SK-N-SH (cell line): ENCODE measurements at regions not wholly inside any gene's neighbourhood (a gene's known extent, or its start where the extent isn't known, plus 50 kb on each side); places are given as distances from the start of the nearest gene placed in this dataset.

Experiments
- CTCF ChIA-PET: fragments of 300-600, 350-600 bp; formaldehyde crosslinking; extraction: SDS; loops from one replicate; lab custom pipeline; 2021; lab: Yijun Ruan, JAX
- POLR2A ChIA-PET: fragments of 350-600 bp; sonication (Branson Sonifier 250); formaldehyde crosslinking; extraction: SDS; loops from one replicate; lab custom pipeline; 2020; ENCODE audit warnings: antibody characterized with exemption, inconsistent platforms; lab: Yijun Ruan, JAX
- DNase-seq: peaks from one replicate; pipeline ENCODE4 v3.0.0; 2012
- H2AFZ ChIP-seq: fragments of 200-600 bp; sonication (generic); 2 replicates; pipeline ENCODE4 v1.8.1; 2016; ENCODE audit warnings: antibody characterized with exemption, mild to moderate bottlenecking, low read depth
- H3F3A ChIP-seq: fragments of 200-600 bp; sonication (generic); replicated peaks from 2 replicates; pipeline ENCODE3; 2016; ENCODE audit warnings: antibody characterized with exemption, mild to moderate bottlenecking; ENCODE audit not compliant: insufficient read depth
- H3K27ac ChIP-seq, 2 experiments: fragments of 200-500 bp in 1 of 2; fragments of 200-600 bp in 1 of 2; sonication (Bioruptor generic) in 1 of 2; sonication (generic), shearing (Covaris generic) in 1 of 2; 2 replicates each; pipeline versions ENCODE4 v1.5.1 to v1.6.1; 2014 to 2016; ENCODE audit warnings: low read depth in 2 of 2, inconsistent platforms in 1 of 2, low read length in 1 of 2, mild to moderate bottlenecking in 1 of 2, mixed read lengths in 1 of 2
- H3K27me3 ChIP-seq: fragments of 200-600 bp; sonication (generic), shearing (Covaris generic); 2 replicates; pipeline ENCODE4 v1.6.1; 2016; ENCODE audit warnings: mixed run types; ENCODE audit not compliant: insufficient read depth
- H3K36me3 ChIP-seq, 2 experiments: fragments of 200-500 bp in 1 of 2; fragments of 200-600 bp in 1 of 2; sonication (Bioruptor generic) in 1 of 2; sonication (generic) in 1 of 2; replicated peaks in 1 of 2; 2 replicates each; pipeline versions ENCODE3 to v1.5.1; 2014 to 2016; ENCODE audit warnings: low read length in 1 of 2, mild to moderate bottlenecking in 1 of 2; ENCODE audit not compliant: insufficient read depth in 2 of 2, control insufficient read depth in 1 of 2
- H3K4me1 ChIP-seq, 2 experiments: fragments of 200-500 bp in 1 of 2; fragments of 200-600 bp in 1 of 2; sonication (Bioruptor generic) in 1 of 2; sonication (generic), shearing (Covaris generic) in 1 of 2; 2 replicates each; pipeline versions ENCODE4 v1.5.1 to v1.6.1; 2014 to 2016; ENCODE audit warnings: low read depth in 1 of 2, low read length in 1 of 2, mixed run types in 1 of 2; ENCODE audit not compliant: insufficient read depth in 2 of 2, control insufficient read depth in 1 of 2
- H3K4me2 ChIP-seq: fragments of 200-600 bp; sonication (generic), shearing (Covaris generic); 2 replicates; pipeline ENCODE4 v1.6.1; 2017; ENCODE audit warnings: mixed run types
- H3K4me3 ChIP-seq, 2 experiments: fragments of 200-500 bp in 1 of 2; fragments of 200-600 bp in 1 of 2; sonication (Bioruptor generic) in 1 of 2; sonication (generic), shearing (Covaris generic) in 1 of 2; 2 replicates each; pipeline versions ENCODE4 v1.5.1 to v1.8.1; 2014 to 2016; ENCODE audit warnings: low read depth in 2 of 2, inconsistent platforms in 1 of 2, low read length in 1 of 2, mild to moderate bottlenecking in 1 of 2, mixed read lengths in 1 of 2, moderate library complexity in 1 of 2
- H3K79me2 ChIP-seq: fragments of 200-600 bp; sonication (generic); 2 replicates; pipeline ENCODE4 v1.8.1; 2017; ENCODE audit warnings: mild to moderate bottlenecking; ENCODE audit not compliant: insufficient read depth
- H3K9ac ChIP-seq: fragments of 200-600 bp; sonication (generic); 2 replicates; pipeline ENCODE4 v1.6.1; 2017; ENCODE audit warnings: mixed run types
- H3K9me2 ChIP-seq: fragments of 200-600 bp; sonication (generic); 2 replicates; pipeline ENCODE4 v1.6.1; 2017; ENCODE audit warnings: mixed run types
- H3K9me3 ChIP-seq: fragments of 200-600 bp; sonication (generic); 2 replicates; pipeline ENCODE4 v1.6.1; 2017; ENCODE audit warnings: mixed run types, mild to moderate bottlenecking, moderate library complexity
- H4K20me1 ChIP-seq: fragments of 200-600 bp; sonication (generic); 2 replicates; pipeline ENCODE4 v1.6.1; 2017; ENCODE audit warnings: mild to moderate bottlenecking, mixed run types; ENCODE audit not compliant: insufficient read depth
- CHD2 ChIP-seq: fragments of 150-350 bp; IDR thresholded peaks from 2 replicates; pipeline ENCODE4 v1.6.1; 2018; ENCODE audit warnings: low read length; ENCODE audit not compliant: partially characterized antibody
- ELF1 ChIP-seq: IDR thresholded peaks from 2 replicates; pipeline ENCODE4 v1.4.0; 2012
- EP300 ChIP-seq, 2 experiments: IDR thresholded peaks; 2 replicates each; pipeline versions ENCODE4 v1.4.0 to v1.6.1; 2012; ENCODE audit warnings: borderline replicate concordance in 1 of 2, low read depth in 1 of 2, low read length in 1 of 2
- FOSL2 ChIP-seq: IDR thresholded peaks from 2 replicates; pipeline ENCODE4 v1.4.0; 2012; ENCODE audit warnings: low read depth, mild to moderate bottlenecking, moderate library complexity, borderline replicate concordance
- FOXJ3 ChIP-seq: sonication (generic); formaldehyde crosslinking; IDR thresholded peaks from 2 replicates; pipeline ENCODE4 v1.5.1; 2020; ENCODE audit warnings: mild to moderate bottlenecking, missing genetic modification reagents
- FOXM1 ChIP-seq: IDR thresholded peaks from 2 replicates; pipeline ENCODE4 v1.4.0; 2012; ENCODE audit warnings: low read depth, mild to moderate bottlenecking
- GATA2 ChIP-seq: sonication (generic); formaldehyde crosslinking; IDR thresholded peaks from 2 replicates; pipeline ENCODE4 v1.5.0; 2020; ENCODE audit warnings: mild to moderate bottlenecking, missing genetic modification reagents
- IRF3 ChIP-seq: fragments of 150-350 bp; IDR thresholded peaks from 2 replicates; pipeline ENCODE4 v1.6.1; 2016; ENCODE audit warnings: mild to moderate bottlenecking, low read depth, low read length
- JUND ChIP-seq: IDR thresholded peaks from 2 replicates; pipeline ENCODE4 v1.4.0; 2012
- MXI1 ChIP-seq: IDR thresholded peaks from 2 replicates; pipeline ENCODE4 v1.6.1; 2012; ENCODE audit warnings: mild to moderate bottlenecking, low read depth, low read length, improper control_type of control experiment
- NFIC ChIP-seq: IDR thresholded peaks from 2 replicates; pipeline ENCODE4 v1.4.0; 2012; ENCODE audit warnings: borderline replicate concordance
- NRF1 ChIP-seq: IDR thresholded peaks from 2 replicates; pipeline ENCODE4 v1.6.1; 2012; ENCODE audit warnings: low read depth, mild to moderate bottlenecking, low read length
- PBX3 ChIP-seq: IDR thresholded peaks from 2 replicates; pipeline ENCODE4; 2012
- POLR2AphosphoS5 ChIP-seq: IDR thresholded peaks from 2 replicates; pipeline ENCODE4 v1.6.1; 2012; ENCODE audit warnings: low read depth, low read length
- RAD21 ChIP-seq: IDR thresholded peaks from 2 replicates; pipeline ENCODE4 v1.6.1; 2012; ENCODE audit warnings: mild to moderate bottlenecking, low read length
- RCOR1 ChIP-seq: fragments of 150-350 bp; IDR thresholded peaks from 2 replicates; pipeline ENCODE4 v1.6.1; 2017; ENCODE audit warnings: antibody characterized with exemption, low read length
- SIN3A ChIP-seq: IDR thresholded peaks from 2 replicates; pipeline ENCODE4 v1.6.1; 2012; ENCODE audit warnings: low read depth, mild to moderate bottlenecking, low read length, moderate library complexity, borderline replicate concordance
- SMC3 ChIP-seq: IDR thresholded peaks from 2 replicates; pipeline ENCODE4 v1.6.1; 2012; ENCODE audit warnings: low read depth, low read length, improper control_type of control experiment
- TCF12 ChIP-seq: IDR thresholded peaks from 2 replicates; pipeline ENCODE4 v1.4.0; 2012
- USF2 ChIP-seq: fragments of 150-350 bp; IDR thresholded peaks from 2 replicates; pipeline ENCODE4 v1.6.1; 2017; ENCODE audit warnings: antibody characterized with exemption, low read length, low read depth, borderline replicate concordance
- YY1 ChIP-seq: IDR thresholded peaks from 2 replicates; pipeline ENCODE4 v1.4.0; 2012; ENCODE audit warnings: low read depth, mild to moderate bottlenecking
- WGBS: methylation state at CpG from one replicate; pipeline ENCODE4 v1.1.6; 2017; ENCODE audit warnings: low lambda C conversion rate; 5-methylcytosine and 5-hydroxymethylcytosine counted together
- TF ChIP-seq, protein P1 (sequence below): IDR thresholded peaks from 2 replicates; pipeline ENCODE4 v1.4.0; 2012; ENCODE audit warnings: low read depth, borderline replicate concordance
- TF ChIP-seq, protein P2 (sequence below): IDR thresholded peaks from 2 replicates; pipeline ENCODE4 v1.6.1; 2012; ENCODE audit warnings: mild to moderate bottlenecking, low read depth, low read length, moderate library complexity

GRCh38 chr1:219537223-219537631 is 75.7 kb downstream of the ZC3H11B start:
- Histone ChIP-seq H4K20me1 (no peaks in the 10 kb centered on the region), H3K9me2 (no peaks in the 10 kb centered on the region), H3K9ac (no peak overlapping the region), H3F3A (no peaks in the 10 kb centered on the region), H3K36me3 (no peaks in the 10 kb centered on the region), H3K9me3 (no peaks in the 10 kb centered on the region), H3K4me1 (peaks cover 0 to 5% of the 10 kb centered on the region in 2 experiments; a peak in 2 of 4 replicates), H2AFZ (no peak overlapping the region), H3K27me3 (no peaks in the 10 kb centered on the region), H3K79me2 (no peaks in the 10 kb centered on the region), H3K27ac (no peak overlapping the region), H3K4me3 (no peak overlapping the region), H3K4me2 (no peak overlapping the region)
- ChIA-PET POLR2A (no interaction called here), CTCF (interaction anchor here (0.8 kb wide), 1 partner anchor 39 kb away, joined by 3 read pairs; no protein-coding TSS in a partner anchor)
- DNase-seq = peak; percentile 36
- WGBS = 83% methylated on average over 2 of the region's 2 CpGs
- TF ChIP-seq EP300 (IDR thresholded peaks at IDR 0.05; ENCODE audit: borderline replicate concordance in 1 of 2, low read depth in 1 of 2, low read length in 1 of 2) = no peak
- no peak for TF ChIP-seq NFIC
- no peak for TF ChIP-seq CHD2
- TF ChIP-seq TCF12 = no peak
- TF ChIP-seq SMC3 = no peak
- TF ChIP-seq, protein P1, sequence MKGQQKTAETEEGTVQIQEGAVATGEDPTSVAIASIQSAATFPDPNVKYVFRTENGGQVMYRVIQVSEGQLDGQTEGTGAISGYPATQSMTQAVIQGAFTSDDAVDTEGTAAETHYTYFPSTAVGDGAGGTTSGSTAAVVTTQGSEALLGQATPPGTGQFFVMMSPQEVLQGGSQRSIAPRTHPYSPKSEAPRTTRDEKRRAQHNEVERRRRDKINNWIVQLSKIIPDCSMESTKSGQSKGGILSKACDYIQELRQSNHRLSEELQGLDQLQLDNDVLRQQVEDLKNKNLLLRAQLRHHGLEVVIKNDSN = no peak
- TF ChIP-seq NRF1 = no peak
- TF ChIP-seq FOXJ3 (CRISPR knock-in tag) = no peak
- TF ChIP-seq FOSL2 = no peak
- TF ChIP-seq RCOR1 = no peak
- no peak for TF ChIP-seq POLR2AphosphoS5
- TF ChIP-seq MXI1 = no peak
- no peak for TF ChIP-seq ELF1
- 0 out of 2 replicates have a peak, but pooled peaks have one; percentile 5 for TF ChIP-seq PBX3
- peak; percentile 66 for TF ChIP-seq GATA2
- no peak for TF ChIP-seq JUND

- H3K9me3 ChIP-seq = no peaks in the 10 kb centered on the region
- no peak overlapping the region for H3K4me3 ChIP-seq
- ChIA-PET CTCF (interaction anchor here (0.7 kb wide), 1 partner anchor 321 kb away, joined by 3 read pairs; no protein-coding TSS in a partner anchor), POLR2A (no interaction called here)
- no peak overlapping the region for H3K9ac ChIP-seq
- H3K79me2 ChIP-seq = no peaks in the 10 kb centered on the region
- no peaks in the 10 kb centered on the region for H3K27me3 ChIP-seq
- no peaks in the 10 kb centered on the region for H3K36me3 ChIP-seq
- H4K20me1 ChIP-seq = no peaks in the 10 kb centered on the region
- no peaks in the 10 kb centered on the region for H3F3A ChIP-seq
- TF ChIP-seq JUND (no peak), RCOR1 (no peak), SIN3A (no peak), IRF3 (no peak), CHD2 (no peak), YY1 (no peak), USF2 (no peak), RAD21 (no peak), POLR2AphosphoS5 (no peak), ELF1 (no peak), FOXM1 (no peak), MXI1 (no peak)
- TF ChIP-seq, protein P2, sequence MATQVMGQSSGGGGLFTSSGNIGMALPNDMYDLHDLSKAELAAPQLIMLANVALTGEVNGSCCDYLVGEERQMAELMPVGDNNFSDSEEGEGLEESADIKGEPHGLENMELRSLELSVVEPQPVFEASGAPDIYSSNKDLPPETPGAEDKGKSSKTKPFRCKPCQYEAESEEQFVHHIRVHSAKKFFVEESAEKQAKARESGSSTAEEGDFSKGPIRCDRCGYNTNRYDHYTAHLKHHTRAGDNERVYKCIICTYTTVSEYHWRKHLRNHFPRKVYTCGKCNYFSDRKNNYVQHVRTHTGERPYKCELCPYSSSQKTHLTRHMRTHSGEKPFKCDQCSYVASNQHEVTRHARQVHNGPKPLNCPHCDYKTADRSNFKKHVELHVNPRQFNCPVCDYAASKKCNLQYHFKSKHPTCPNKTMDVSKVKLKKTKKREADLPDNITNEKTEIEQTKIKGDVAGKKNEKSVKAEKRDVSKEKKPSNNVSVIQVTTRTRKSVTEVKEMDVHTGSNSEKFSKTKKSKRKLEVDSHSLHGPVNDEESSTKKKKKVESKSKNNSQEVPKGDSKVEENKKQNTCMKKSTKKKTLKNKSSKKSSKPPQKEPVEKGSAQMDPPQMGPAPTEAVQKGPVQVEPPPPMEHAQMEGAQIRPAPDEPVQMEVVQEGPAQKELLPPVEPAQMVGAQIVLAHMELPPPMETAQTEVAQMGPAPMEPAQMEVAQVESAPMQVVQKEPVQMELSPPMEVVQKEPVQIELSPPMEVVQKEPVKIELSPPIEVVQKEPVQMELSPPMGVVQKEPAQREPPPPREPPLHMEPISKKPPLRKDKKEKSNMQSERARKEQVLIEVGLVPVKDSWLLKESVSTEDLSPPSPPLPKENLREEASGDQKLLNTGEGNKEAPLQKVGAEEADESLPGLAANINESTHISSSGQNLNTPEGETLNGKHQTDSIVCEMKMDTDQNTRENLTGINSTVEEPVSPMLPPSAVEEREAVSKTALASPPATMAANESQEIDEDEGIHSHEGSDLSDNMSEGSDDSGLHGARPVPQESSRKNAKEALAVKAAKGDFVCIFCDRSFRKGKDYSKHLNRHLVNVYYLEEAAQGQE = no peak
- H3K27ac ChIP-seq = no peak overlapping the region
- no peak overlapping the region for H2AFZ ChIP-seq
- no peak overlapping the region for H3K4me2 ChIP-seq
- no peaks in the 10 kb centered on the region for H3K9me2 ChIP-seq
- peaks cover 0 to 5% of the 10 kb centered on the region in 2 experiments; a peak in 2 of 4 replicates for H3K4me1 ChIP-seq
- DNase-seq = no peak
- WGBS = 82% methylated on average over 4 of the region's 4 CpGs
Measured at GRCh38 chr1:219536038-219536437, 76.9 kb downstream of the ZC3H11B start.
